ENCODE measurements at regions not wholly inside any gene's neighbourhood (a gene's known extent, or its start where the extent isn't known, plus 50 kb on each side); places are given as distances from the start of the nearest gene placed in this dataset.
"Not testable (repeated sequence)": the region's sequence is repeated elsewhere in the genome, so short reads cannot be mapped to it uniquely, and the experiment has no call there.

- DNase-seq (ENCODE audit: low read depth in 1 of 2, low spot score in 1 of 2): no peak
- in situ Hi-C loops (cut with HindIII; ENCODE audit: low pct_unique_long_range_greater_than_20kb, low sequenced_read_pairs): no loop called here
- TF ChIP-seq JUND (IDR thresholded peaks at IDR 0.05; ENCODE audit: low read depth): no peak
These were observed 451.6 kb downstream of the TRHDE start for GRCh38 chr12:72723732-72724131.

DNA sequence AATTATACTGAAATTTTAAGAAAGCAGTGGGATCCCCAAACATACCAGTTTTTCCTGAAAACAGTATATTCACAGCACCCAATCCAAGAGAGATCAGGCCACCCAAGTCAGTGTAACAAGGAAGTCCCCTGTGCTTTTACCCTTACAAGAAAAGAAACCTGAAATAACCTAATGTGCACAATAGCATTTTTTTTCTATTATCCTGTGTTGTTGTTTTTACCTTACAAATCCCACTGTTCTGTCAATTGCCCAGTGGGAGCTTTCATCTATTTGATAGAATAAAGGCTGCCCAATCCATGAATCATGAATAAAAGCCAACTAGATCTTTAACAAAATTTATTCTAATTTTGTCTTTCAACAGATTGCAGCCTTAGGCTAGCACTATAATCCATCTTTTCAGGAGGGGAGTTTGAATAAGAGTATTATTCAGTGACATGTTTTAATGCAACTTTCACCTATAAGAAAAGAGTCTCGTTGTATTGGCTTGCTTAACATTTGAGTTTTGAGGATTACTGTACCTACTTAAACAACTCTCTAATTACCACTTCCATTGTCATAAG is 457.4 kb downstream of the TRHDE start:
- in situ Hi-C loops (cut with HindIII; ENCODE audit: low pct_unique_long_range_greater_than_20kb, low sequenced_read_pairs): no loop called here
- no peak for TF ChIP-seq JUND (IDR thresholded peaks at IDR 0.05; ENCODE audit: low read depth)
- DNase-seq (ENCODE audit: low read depth in 1 of 2, low spot score in 1 of 2): no peak

DNA sequence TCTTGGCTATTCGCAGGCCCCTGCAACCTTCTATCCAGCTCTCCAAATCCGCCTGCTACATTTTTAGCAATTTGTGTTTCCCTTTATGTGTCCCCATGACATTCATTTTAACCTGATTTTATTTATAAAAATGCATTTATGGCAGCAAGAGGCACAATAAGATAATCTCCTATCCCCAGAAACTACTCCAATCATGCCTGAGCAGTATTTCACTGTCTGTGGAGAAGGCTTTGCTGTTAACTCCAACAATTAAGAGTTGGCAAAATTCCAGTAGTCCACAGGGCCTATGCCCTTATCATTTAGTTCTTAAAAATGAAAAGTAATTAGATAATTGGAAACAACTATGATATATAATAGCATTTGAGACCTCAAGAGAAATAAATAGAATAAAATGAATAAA is 462.4 kb downstream of the TRHDE start:
- no peak for DNase-seq (ENCODE audit: low read depth in 1 of 2, low spot score in 1 of 2)
- no peak for TF ChIP-seq JUND (IDR thresholded peaks at IDR 0.05; ENCODE audit: low read depth)
- in situ Hi-C loops (cut with HindIII; ENCODE audit: low pct_unique_long_range_greater_than_20kb, low sequenced_read_pairs): no loop called here

GRCh38 chr12:72738811-72739210 is 466.6 kb downstream of the TRHDE start:
- DNase-seq (ENCODE audit: low read depth in 1 of 2, low spot score in 1 of 2): peak in 1 of 2 experiments; percentile 24
- TF ChIP-seq JUND (IDR thresholded peaks at IDR 0.05; ENCODE audit: low read depth): no peak
- in situ Hi-C loops (cut with HindIII; ENCODE audit: low pct_unique_long_range_greater_than_20kb, low sequenced_read_pairs): no loop called here

DNA sequence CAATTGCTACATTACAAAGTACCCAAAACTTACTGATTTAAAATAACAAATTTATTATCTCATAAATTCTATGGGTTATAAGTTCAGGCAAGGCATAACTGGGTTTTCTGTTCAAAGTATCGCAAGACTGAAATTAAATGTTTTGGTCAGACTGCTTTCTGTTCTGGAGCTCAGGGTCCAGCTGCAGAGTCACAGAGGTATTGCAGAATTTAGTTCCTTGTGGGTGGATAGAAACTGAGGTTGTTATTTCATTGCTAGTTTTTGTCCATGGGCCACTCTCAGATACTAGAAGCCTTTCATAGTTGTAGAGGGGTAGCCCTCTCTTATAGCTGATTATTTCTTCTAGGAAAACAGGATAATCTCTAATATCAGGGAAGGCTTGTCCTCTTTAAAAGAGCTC is 467.9 kb downstream of the TRHDE start:
- no peak for DNase-seq (ENCODE audit: low read depth in 1 of 2, low spot score in 1 of 2)
- TF ChIP-seq JUND (IDR thresholded peaks at IDR 0.05; ENCODE audit: low read depth): no peak
- in situ Hi-C loops (cut with HindIII; ENCODE audit: low pct_unique_long_range_greater_than_20kb, low sequenced_read_pairs): no loop called here

DNA sequence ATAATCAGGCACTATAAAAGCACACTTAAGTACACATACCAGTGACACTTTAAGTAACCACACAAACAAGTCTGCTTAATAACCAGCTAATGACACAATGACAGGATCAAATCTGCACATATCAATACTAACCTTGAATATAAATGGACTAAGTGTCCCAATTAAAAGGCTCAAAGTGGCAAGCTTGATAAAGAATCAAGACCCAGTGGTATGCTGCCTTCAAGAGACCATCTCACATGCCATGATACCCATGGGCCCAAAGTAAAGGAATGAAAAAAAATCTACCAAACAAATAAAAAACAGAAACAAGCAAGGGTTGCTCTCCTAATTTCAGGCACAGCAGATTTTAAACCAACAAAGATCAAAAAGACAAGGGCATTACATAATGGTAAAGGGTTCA is 470.4 kb downstream of the TRHDE start:
- in situ Hi-C loops (cut with HindIII; ENCODE audit: low pct_unique_long_range_greater_than_20kb, low sequenced_read_pairs): no loop called here
- no peak for TF ChIP-seq JUND (IDR thresholded peaks at IDR 0.05; ENCODE audit: low read depth)
- DNase-seq (ENCODE audit: low read depth in 1 of 2, low spot score in 1 of 2): no peak

DNA sequence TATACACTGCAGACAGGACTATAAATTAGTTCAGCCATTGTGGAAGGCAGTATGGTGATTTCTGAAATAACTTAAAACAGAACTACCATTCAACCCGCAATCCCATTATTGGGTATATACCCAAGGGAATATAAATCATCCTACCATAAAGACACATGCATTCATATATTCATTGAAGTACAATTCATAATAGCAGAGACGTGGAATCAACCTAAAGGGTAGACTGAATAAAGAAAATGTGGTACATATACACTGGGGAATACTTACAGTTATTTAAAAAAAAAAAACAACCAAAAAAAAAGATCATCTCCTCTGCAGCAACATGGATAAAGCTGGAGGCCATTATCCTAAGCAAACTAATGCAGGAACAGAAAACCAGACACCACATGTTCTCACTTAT is 473.9 kb downstream of the TRHDE start:
- no peak for TF ChIP-seq JUND (IDR thresholded peaks at IDR 0.05; ENCODE audit: low read depth)

GRCh38 chr12:72747111-72747849 is 475.1 kb downstream of the TRHDE start:
- TF ChIP-seq JUND (IDR thresholded peaks at IDR 0.05; ENCODE audit: low read depth): no peak
- in situ Hi-C loops (cut with HindIII; ENCODE audit: low pct_unique_long_range_greater_than_20kb, low sequenced_read_pairs): no loop called here
- no peak for DNase-seq (ENCODE audit: low read depth in 1 of 2, low spot score in 1 of 2)

More for the DNA sequence above, 473.9 kb downstream of the TRHDE start:
- DNase-seq (ENCODE audit: low read depth in 1 of 2, low spot score in 1 of 2): no peak
- in situ Hi-C loops (cut with HindIII; ENCODE audit: low pct_unique_long_range_greater_than_20kb, low sequenced_read_pairs): no loop called here

GRCh38 chr12:72748971-72749370 is 476.8 kb downstream of the TRHDE start:
- no peak for DNase-seq (ENCODE audit: low read depth in 1 of 2, low spot score in 1 of 2)
- TF ChIP-seq JUND (IDR thresholded peaks at IDR 0.05; ENCODE audit: low read depth): no peak
- in situ Hi-C loops (cut with HindIII; ENCODE audit: low pct_unique_long_range_greater_than_20kb, low sequenced_read_pairs): no loop called here

DNA sequence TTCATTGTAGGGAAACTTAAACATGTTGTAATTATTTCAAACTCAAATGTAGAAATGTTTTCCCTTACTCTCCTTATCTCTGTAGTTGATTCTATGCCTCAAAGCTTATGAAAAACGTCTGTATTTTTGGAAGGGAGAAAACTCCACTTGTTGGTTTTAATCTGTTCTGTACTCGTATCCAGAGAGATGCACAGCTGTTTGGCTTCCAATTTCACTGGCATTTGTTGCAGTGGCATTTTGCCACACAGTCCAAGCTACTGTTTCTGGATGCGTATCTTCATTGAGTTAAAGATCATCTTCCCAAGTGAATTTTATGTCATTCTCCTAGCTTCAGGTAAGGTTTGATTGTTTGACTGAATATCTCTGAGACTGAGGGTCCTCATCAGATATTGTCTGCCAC is 481.4 kb downstream of the TRHDE start:
- no peak for TF ChIP-seq JUND (IDR thresholded peaks at IDR 0.05; ENCODE audit: low read depth)
- in situ Hi-C loops (cut with HindIII; ENCODE audit: low pct_unique_long_range_greater_than_20kb, low sequenced_read_pairs): no loop called here
- no peak for DNase-seq (ENCODE audit: low read depth in 1 of 2, low spot score in 1 of 2)

DNA sequence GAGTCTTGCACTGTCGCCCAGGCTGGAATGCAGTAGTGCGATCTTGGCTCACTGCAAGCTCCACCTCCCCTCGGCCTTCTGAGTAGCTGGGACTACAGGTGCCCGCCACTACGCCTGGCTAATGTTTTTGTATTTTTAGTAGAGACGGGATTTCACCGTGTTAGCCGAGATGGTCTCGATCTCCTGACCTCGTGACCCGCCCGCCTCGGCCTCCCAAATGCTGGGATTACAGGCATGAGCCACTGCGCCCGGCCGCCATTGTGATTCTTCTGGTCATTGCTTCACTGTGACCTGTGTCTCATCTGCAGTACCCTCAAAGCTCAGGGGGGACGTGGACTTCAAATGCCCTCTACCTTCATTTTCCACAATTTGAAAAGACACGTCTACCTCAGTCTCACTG is 481.9 kb downstream of the TRHDE start:
- peak in 1 of 2 experiments; percentile 26 for DNase-seq (ENCODE audit: low read depth in 1 of 2, low spot score in 1 of 2)
- in situ Hi-C loops (cut with HindIII; ENCODE audit: low pct_unique_long_range_greater_than_20kb, low sequenced_read_pairs): not testable (repeated sequence)

DNA sequence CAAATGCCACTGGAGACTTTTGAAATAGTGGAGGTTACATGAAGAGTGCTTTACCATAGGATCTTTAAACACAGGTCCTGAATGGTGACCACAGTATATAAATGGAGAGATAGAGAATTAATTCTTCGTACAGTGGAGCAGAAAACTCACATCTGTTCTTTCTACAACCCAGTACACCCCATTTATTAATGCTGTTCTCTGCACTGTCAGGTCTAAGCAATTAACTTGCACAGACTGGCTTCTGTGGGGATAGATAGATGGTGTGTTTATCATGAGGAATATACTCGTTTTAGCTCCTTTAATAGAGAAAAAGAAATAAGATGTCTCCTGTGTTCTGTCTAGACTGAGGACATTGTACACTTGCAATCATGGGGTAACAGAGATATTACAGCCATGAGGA is 494.3 kb downstream of the TRHDE start:
- TF ChIP-seq JUND (IDR thresholded peaks at IDR 0.05; ENCODE audit: low read depth): no peak
- no peak for DNase-seq (ENCODE audit: low read depth in 1 of 2, low spot score in 1 of 2)
- in situ Hi-C loops (cut with HindIII; ENCODE audit: low pct_unique_long_range_greater_than_20kb, low sequenced_read_pairs): no loop called here

DNA sequence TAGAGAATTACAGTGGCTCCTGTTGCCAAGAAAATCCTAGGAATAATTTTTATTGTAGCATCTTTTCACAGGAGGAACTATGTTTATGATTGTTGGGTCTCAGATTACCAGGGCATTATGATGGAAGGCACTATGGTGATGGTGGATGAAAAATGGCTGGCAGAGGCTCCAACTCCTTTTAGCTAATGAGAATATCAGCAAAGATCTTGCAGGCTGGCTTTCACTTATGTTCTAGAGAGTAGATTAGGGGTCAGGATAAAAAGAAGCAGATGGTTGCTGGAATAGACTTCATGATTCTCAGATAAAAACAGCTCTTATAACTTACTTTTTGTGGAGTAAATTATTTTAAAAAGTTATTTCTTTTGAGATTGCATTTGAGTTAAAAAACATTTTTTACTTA is 501.9 kb downstream of the TRHDE start:
- no peak for TF ChIP-seq JUND (IDR thresholded peaks at IDR 0.05; ENCODE audit: low read depth)
- no peak for DNase-seq (ENCODE audit: low read depth in 1 of 2, low spot score in 1 of 2)
- in situ Hi-C loops (cut with HindIII; ENCODE audit: low pct_unique_long_range_greater_than_20kb, low sequenced_read_pairs): no loop called here

DNA sequence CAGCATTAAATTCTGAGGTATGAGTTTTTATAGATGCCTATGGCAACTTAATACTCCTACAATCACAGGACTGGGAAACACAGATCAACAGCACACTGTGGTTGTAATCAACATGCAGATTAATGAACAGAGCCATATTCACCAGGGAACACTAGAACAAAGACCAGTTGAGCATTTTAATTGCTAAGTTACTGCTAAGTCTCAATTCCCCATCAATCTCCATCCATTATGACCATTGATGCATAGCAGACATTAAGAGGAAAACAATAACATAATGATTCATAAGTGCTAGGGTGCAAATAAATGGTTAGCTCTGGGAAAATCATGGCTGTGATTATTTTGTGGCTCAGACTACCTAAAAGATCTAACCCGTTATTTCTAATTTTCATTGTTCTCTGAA is 505.6 kb downstream of the TRHDE start:
- no peak for TF ChIP-seq JUND (IDR thresholded peaks at IDR 0.05; ENCODE audit: low read depth)
- in situ Hi-C loops (cut with HindIII; ENCODE audit: low pct_unique_long_range_greater_than_20kb, low sequenced_read_pairs): no loop called here
- no peak for DNase-seq (ENCODE audit: low read depth in 1 of 2, low spot score in 1 of 2)

Measured in T47D (cell line).